Astrocyte (in vitro differentiated cells and primary cell): ENCODE measurements at regions not wholly inside any gene's neighbourhood (a gene's known extent, or its start where the extent isn't known, plus 50 kb on each side); places are given as distances from the start of the nearest gene placed in this dataset.

Source experiments
- DNase-seq: peaks from one replicate; pipeline ENCODE4 v3.0.0-alpha.2; 2010; ENCODE audit warnings: low read depth
- FAIRE-seq: peaks from 2 replicates; lab custom pipeline; 2011; peaks lifted over from hg19 to GRCh38; lab: Jason Lieb, UNC
- H2AFZ ChIP-seq: 2 replicates; pipeline ENCODE4 v1.6.0; 2012; ENCODE audit warnings: low read depth, low read length, inconsistent platforms
- H3K27ac ChIP-seq: 2 replicates; pipeline ENCODE4 v1.5.1; 2011; ENCODE audit warnings: low read depth, low read length, inconsistent platforms
- H3K27me3 ChIP-seq: 2 replicates; pipeline ENCODE4 v1.6.0; 2011; ENCODE audit warnings: low read length, inconsistent platforms; ENCODE audit not compliant: insufficient read depth
- H3K36me3 ChIP-seq: 2 replicates; pipeline ENCODE4 v1.5.1; 2011; ENCODE audit warnings: low read length, inconsistent platforms; ENCODE audit not compliant: insufficient read depth
- H3K4me1 ChIP-seq: 2 replicates; pipeline ENCODE4 v1.5.1; 2011; ENCODE audit warnings: low read length, inconsistent platforms; ENCODE audit not compliant: insufficient read depth
- H3K4me2 ChIP-seq: 2 replicates; pipeline ENCODE4 v1.6.0; 2012; ENCODE audit warnings: low read length, inconsistent platforms
- H3K4me3 ChIP-seq: 2 replicates; pipeline ENCODE4 v1.5.1; 2011; ENCODE audit warnings: low read depth, mild to moderate bottlenecking, low read length, inconsistent platforms; ENCODE audit not compliant: insufficient read depth
- H3K79me2 ChIP-seq: 2 replicates; pipeline ENCODE4 v1.6.0; 2012; ENCODE audit warnings: mild to moderate bottlenecking, low read length, inconsistent platforms; ENCODE audit not compliant: insufficient read depth
- H3K9ac ChIP-seq: 2 replicates; pipeline ENCODE4 v1.6.0; 2012; ENCODE audit warnings: mild to moderate bottlenecking, low read length, inconsistent platforms
- H3K9me3 ChIP-seq: 2 replicates; pipeline ENCODE4 v1.5.1; 2012; ENCODE audit warnings: low read depth, mild to moderate bottlenecking, low read length, inconsistent platforms; ENCODE audit not compliant: insufficient read depth
- H4K20me1 ChIP-seq: 2 replicates; pipeline ENCODE4 v1.6.0; 2012; ENCODE audit warnings: low read length, inconsistent platforms; ENCODE audit not compliant: insufficient read depth
- H3K27ac Mint-ChIP-seq: one replicate; pipeline ENCODE4 v1.8.0; 2021; ENCODE audit warnings: mild to moderate bottlenecking, mixed read lengths; ENCODE audit not compliant: unreplicated experiment
- H3K27me3 Mint-ChIP-seq: one replicate; pipeline ENCODE4 v1.8.0; 2021; ENCODE audit warnings: low read depth, mixed read lengths; ENCODE audit not compliant: unreplicated experiment
- H3K36me3 Mint-ChIP-seq: one replicate; pipeline ENCODE4 v1.8.0; 2021; ENCODE audit warnings: low read depth, mixed read lengths; ENCODE audit not compliant: unreplicated experiment
- H3K4me1 Mint-ChIP-seq: one replicate; pipeline ENCODE4 v1.8.0; 2021; ENCODE audit warnings: low read depth, mixed read lengths; ENCODE audit not compliant: unreplicated experiment
- H3K4me3 Mint-ChIP-seq: one replicate; pipeline ENCODE4 v1.8.0; 2021; ENCODE audit warnings: mild to moderate bottlenecking, moderate library complexity, mixed read lengths; ENCODE audit not compliant: unreplicated experiment
- H3K9me3 Mint-ChIP-seq: one replicate; pipeline ENCODE4 v1.8.0; 2021; ENCODE audit warnings: mild to moderate bottlenecking, mixed read lengths; ENCODE audit not compliant: unreplicated experiment
- EZH2 ChIP-seq: IDR thresholded peaks from 2 replicates; pipeline ENCODE4 v1.6.1; 2012; ENCODE audit warnings: mild to moderate bottlenecking, low read length, inconsistent platforms; ENCODE audit not compliant: insufficient read depth
- TF ChIP-seq, protein P1 (sequence below): IDR thresholded peaks from 2 replicates; pipeline ENCODE4 v1.5.1; 2011; ENCODE audit warnings: low read depth, mild to moderate bottlenecking, inconsistent platforms, low read length, moderate library complexity; ENCODE audit not compliant: insufficient read depth

DNA sequence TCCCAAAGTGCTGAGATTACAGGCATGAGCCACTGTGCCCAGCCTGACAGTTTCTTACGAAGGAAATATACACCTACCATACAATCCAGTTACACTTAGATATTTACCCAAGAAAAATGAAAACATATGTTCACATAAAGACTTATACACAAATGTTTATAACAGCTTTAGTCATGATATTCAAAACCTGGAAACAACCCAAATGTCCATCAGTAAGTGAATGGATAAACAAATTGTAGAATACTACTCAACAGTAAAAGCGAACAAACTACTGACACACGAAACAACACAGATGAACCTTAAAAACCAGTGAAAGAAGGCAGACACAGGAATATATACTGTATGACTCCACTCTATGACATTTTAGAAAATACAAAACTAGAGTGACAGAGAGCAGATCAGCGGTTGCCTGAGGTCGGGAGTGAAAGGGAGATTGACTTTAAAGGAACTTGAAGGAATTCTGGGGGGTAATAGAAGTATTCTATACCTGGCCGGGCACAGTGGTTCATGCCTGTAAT lies 83.6 kb downstream of the SPRING1 start:
- peaks cover 9% of the 10 kb centered on the region for H3K4me1 Mint-ChIP-seq
- TF ChIP-seq, protein P1, sequence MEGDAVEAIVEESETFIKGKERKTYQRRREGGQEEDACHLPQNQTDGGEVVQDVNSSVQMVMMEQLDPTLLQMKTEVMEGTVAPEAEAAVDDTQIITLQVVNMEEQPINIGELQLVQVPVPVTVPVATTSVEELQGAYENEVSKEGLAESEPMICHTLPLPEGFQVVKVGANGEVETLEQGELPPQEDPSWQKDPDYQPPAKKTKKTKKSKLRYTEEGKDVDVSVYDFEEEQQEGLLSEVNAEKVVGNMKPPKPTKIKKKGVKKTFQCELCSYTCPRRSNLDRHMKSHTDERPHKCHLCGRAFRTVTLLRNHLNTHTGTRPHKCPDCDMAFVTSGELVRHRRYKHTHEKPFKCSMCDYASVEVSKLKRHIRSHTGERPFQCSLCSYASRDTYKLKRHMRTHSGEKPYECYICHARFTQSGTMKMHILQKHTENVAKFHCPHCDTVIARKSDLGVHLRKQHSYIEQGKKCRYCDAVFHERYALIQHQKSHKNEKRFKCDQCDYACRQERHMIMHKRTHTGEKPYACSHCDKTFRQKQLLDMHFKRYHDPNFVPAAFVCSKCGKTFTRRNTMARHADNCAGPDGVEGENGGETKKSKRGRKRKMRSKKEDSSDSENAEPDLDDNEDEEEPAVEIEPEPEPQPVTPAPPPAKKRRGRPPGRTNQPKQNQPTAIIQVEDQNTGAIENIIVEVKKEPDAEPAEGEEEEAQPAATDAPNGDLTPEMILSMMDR: no peak
- no peak for TF ChIP-seq EZH2

DNA sequence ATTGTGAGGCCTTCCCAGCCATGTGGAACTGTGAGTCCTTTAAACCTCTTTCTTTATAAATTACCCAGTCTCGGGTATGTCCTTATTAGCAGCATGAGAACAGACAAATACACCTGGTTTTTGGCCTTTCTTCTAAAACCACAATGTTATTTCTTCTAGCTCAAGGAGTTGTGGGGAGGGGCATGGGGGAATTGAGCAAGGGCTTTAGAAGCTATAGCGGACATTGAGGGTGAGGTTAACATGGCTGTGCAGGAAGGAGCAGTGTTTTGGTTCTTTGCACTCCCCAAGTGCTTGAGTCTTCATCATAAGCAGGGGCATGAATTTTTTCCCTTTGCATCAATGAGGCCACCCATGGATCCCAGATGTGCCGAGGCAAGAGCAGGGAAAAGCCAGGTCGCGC lies 86.8 kb downstream of the SPRING1 start:
- H3K4me3 Mint-ChIP-seq: no peak overlapping the region
- TF ChIP-seq EZH2: no peak
- TF ChIP-seq, protein P1: no peak
- H3K4me3 ChIP-seq: no peak overlapping the region
- H3K9me3 ChIP-seq: no peaks in the 10 kb centered on the region
- no peak overlapping the region for H2AFZ ChIP-seq
- H3K9me3 Mint-ChIP-seq: peaks cover 4% of the 10 kb centered on the region
- H3K4me1 ChIP-seq: no peaks in the 10 kb centered on the region
- H3K79me2 ChIP-seq: no peaks in the 10 kb centered on the region
- no peaks in the 10 kb centered on the region for H4K20me1 ChIP-seq
- FAIRE-seq (no peak), DNase-seq (no peak)
- H3K27me3 Mint-ChIP-seq: peaks cover 18% of the 10 kb centered on the region
- no peak overlapping the region for H3K9ac ChIP-seq
- H3K36me3 Mint-ChIP-seq: no peaks in the 10 kb centered on the region
- no peak overlapping the region for H3K27ac ChIP-seq
- H3K4me2 ChIP-seq: no peak overlapping the region
- H3K27me3 ChIP-seq: peaks cover 15% of the 10 kb centered on the region
- H3K36me3 ChIP-seq: no peaks in the 10 kb centered on the region
- no peaks in the 10 kb centered on the region for H3K4me1 Mint-ChIP-seq
- no peak overlapping the region for H3K27ac Mint-ChIP-seq

More for the DNA sequence above, 83.6 kb downstream of the SPRING1 start:
- Mint-ChIP-seq H3K4me3 (no peak overlapping the region), H3K27ac (no peak overlapping the region), H3K9me3 (peaks cover 4% of the 10 kb centered on the region), H3K27me3 (peaks cover 20% of the 10 kb centered on the region), H3K36me3 (no peaks in the 10 kb centered on the region)
- Histone ChIP-seq H3K27me3 (peaks cover 9% of the 10 kb centered on the region), H3K9me3 (no peaks in the 10 kb centered on the region), H3K9ac (no peak overlapping the region), H3K27ac (no peak overlapping the region), H3K36me3 (no peaks in the 10 kb centered on the region), H3K4me2 (no peak overlapping the region), H4K20me1 (no peaks in the 10 kb centered on the region), H3K4me3 (no peak overlapping the region), H3K79me2 (no peaks in the 10 kb centered on the region), H3K4me1 (peaks cover 11% of the 10 kb centered on the region), H2AFZ (no peak overlapping the region)
- no peak for FAIRE-seq
- no peak for DNase-seq

DNA sequence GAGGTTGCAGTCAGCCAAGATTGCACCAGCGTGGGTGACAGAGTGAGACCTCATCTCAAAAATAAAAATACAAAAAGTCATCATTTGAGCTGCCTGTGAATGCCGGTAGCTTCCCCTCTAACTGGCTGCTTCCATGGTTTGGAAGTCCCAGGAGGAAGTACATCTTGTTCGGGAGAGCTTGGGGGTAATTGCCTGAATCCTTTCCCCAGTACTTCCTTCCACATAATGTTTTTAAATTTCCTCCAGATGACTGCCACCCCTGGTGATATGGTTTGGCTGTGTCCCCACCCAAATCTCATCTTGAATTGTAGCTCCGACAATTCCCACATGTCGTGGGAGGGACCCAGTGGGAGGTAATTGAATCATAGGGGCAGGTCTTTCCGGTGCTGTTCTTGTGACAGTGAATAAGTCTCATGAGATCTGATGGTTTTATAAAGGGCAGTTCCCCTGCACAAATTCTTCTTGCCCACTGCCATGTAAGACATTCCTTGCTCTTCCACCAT lies 87.2 kb downstream of the SPRING1 start:
- peaks cover 15% of the 10 kb centered on the region for H3K27me3 ChIP-seq
- H3K36me3 Mint-ChIP-seq: no peaks in the 10 kb centered on the region
- no peak overlapping the region for H2AFZ ChIP-seq
- no peak overlapping the region for H3K4me3 ChIP-seq
- H3K4me2 ChIP-seq: no peak overlapping the region
- H3K9ac ChIP-seq: no peak overlapping the region
- H3K27ac Mint-ChIP-seq: no peak overlapping the region
- H3K36me3 ChIP-seq: no peaks in the 10 kb centered on the region
- no peak for FAIRE-seq
- H3K4me3 Mint-ChIP-seq: no peak overlapping the region
- no peak for TF ChIP-seq EZH2
- TF ChIP-seq, protein P1: no peak
- H3K4me1 Mint-ChIP-seq: no peaks in the 10 kb centered on the region
- H3K9me3 Mint-ChIP-seq: peaks cover 4% of the 10 kb centered on the region
- H3K9me3 ChIP-seq: no peaks in the 10 kb centered on the region
- H3K79me2 ChIP-seq: no peaks in the 10 kb centered on the region
- H3K4me1 ChIP-seq: no peaks in the 10 kb centered on the region
- H3K27me3 Mint-ChIP-seq: peaks cover 23% of the 10 kb centered on the region
- no peaks in the 10 kb centered on the region for H4K20me1 ChIP-seq
- H3K27ac ChIP-seq: no peak overlapping the region
- DNase-seq: no peak
